ENCODE measurements at regions not wholly inside any gene's neighbourhood (a gene's known extent, or its start where the extent isn't known, plus 50 kb on each side); places are given as distances from the start of the nearest gene placed in this dataset.

- Histone ChIP-seq H3K27me3 (ENCODE audit: insufficient read depth, low read length) (no peaks in the 10 kb centered on the region), H3K4me2 (ENCODE audit: low read length) (no peak overlapping the region)
Measured at GRCh38 chr7:85596827-85597226, 410.0 kb upstream of the SEMA3D start.

DNA sequence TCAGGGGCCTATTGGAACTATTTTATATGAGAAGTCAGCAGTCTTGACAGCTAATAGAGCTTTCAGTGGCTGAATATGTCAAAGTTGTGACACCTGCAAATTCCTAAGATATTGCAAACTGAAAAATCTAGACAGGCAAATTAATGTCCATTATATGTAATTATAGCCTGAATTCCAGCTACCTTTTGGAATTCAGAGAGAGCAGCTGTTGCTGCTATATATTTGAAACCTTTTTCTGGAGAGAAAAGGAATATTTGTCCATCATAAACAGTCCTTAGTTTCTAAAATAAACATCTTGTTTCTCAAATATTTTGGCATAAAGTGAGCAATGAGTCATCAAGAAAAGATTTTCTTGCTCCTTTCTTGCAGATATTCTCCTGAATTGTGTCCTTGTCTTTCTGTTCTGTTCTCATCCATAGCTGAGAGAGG is 408.9 kb upstream of the SEMA3D start:
- no peak overlapping the region for H3K9ac ChIP-seq (ENCODE audit: low read length)
- no peaks in the 10 kb centered on the region for H3K9me3 ChIP-seq (ENCODE audit: low read length)
- TF ChIP-seq EZH2 (IDR thresholded peaks at IDR 0.05; ENCODE audit: borderline replicate concordance, low read length) (no peak), CTCF (IDR thresholded peaks at IDR 0.05; ENCODE audit: low read length) (no peak)
- H3K79me2 ChIP-seq (ENCODE audit: insufficient read depth, low read length): no peaks in the 10 kb centered on the region
- H3K4me3 ChIP-seq (ENCODE audit: low read depth, low read length, poor library complexity, severe bottlenecking): no peak overlapping the region
- H2AFZ ChIP-seq (ENCODE audit: low read length): no peak overlapping the region
- H3K36me3 ChIP-seq (ENCODE audit: insufficient read depth, low read length): no peaks in the 10 kb centered on the region
- H3K27ac ChIP-seq (ENCODE audit: low read depth, low read length, poor library complexity, severe bottlenecking): no peak overlapping the region
- H4K20me1 ChIP-seq (ENCODE audit: insufficient read depth, low read length): no peaks in the 10 kb centered on the region
- H3K27me3 ChIP-seq (ENCODE audit: insufficient read depth, low read length): no peaks in the 10 kb centered on the region
- no peak overlapping the region for H3K4me2 ChIP-seq (ENCODE audit: low read length)
- H3K4me1 ChIP-seq (ENCODE audit: insufficient read depth, low read length, severe bottlenecking): no peaks in the 10 kb centered on the region
- H3K9me2 ChIP-seq (ENCODE audit: low read depth, low read length): no peaks in the 10 kb centered on the region
- no peaks in the 10 kb centered on the region for H3F3A ChIP-seq (ENCODE audit: insufficient read depth, low read length)

More at GRCh38 chr7:85596827-85597226, 410.0 kb upstream of the SEMA3D start:
- Histone ChIP-seq H3F3A (ENCODE audit: insufficient read depth, low read length) (no peaks in the 10 kb centered on the region), H3K4me3 (ENCODE audit: low read depth, low read length, poor library complexity, severe bottlenecking) (no peak overlapping the region), H4K20me1 (ENCODE audit: insufficient read depth, low read length) (no peaks in the 10 kb centered on the region), H3K36me3 (ENCODE audit: insufficient read depth, low read length) (no peaks in the 10 kb centered on the region), H3K27ac (ENCODE audit: low read depth, low read length, poor library complexity, severe bottlenecking) (no peak overlapping the region), H3K4me1 (ENCODE audit: insufficient read depth, low read length, severe bottlenecking) (no peaks in the 10 kb centered on the region), H3K9ac (ENCODE audit: low read length) (no peak overlapping the region), H3K9me3 (ENCODE audit: low read length) (no peaks in the 10 kb centered on the region), H2AFZ (ENCODE audit: low read length) (no peak overlapping the region), H3K9me2 (ENCODE audit: low read depth, low read length) (no peaks in the 10 kb centered on the region), H3K79me2 (ENCODE audit: insufficient read depth, low read length) (no peaks in the 10 kb centered on the region)
- TF ChIP-seq CTCF (IDR thresholded peaks at IDR 0.05; ENCODE audit: low read length) (no peak), EZH2 (IDR thresholded peaks at IDR 0.05; ENCODE audit: borderline replicate concordance, low read length) (no peak)

DNA sequence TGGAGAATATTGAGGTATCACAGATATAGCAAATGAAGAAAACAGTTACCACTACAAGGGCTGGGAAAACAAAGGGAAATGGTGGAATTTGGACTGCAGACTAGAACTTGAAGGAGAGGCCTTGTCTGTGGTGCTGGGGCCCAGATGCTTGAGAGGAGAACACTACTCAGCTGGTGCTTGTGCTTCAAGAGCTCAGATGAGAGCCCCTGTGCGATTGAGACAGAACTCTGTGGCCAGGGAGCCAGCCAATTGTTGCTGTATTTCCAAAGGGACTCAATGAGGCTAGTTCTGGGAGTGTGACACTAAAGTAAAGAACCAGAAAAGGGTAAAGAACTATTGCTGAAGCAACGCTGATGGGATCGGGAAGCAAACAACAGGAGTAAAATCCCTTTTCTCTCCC is 406.5 kb upstream of the SEMA3D start:
- H3K27ac ChIP-seq (ENCODE audit: low read depth, low read length, poor library complexity, severe bottlenecking): no peak overlapping the region
- H3K36me3 ChIP-seq (ENCODE audit: insufficient read depth, low read length): no peaks in the 10 kb centered on the region
- no peaks in the 10 kb centered on the region for H3F3A ChIP-seq (ENCODE audit: insufficient read depth, low read length)
- TF ChIP-seq CTCF (IDR thresholded peaks at IDR 0.05; ENCODE audit: low read length) (no peak), EZH2 (IDR thresholded peaks at IDR 0.05; ENCODE audit: borderline replicate concordance, low read length) (no peak)
- H3K27me3 ChIP-seq (ENCODE audit: insufficient read depth, low read length): no peaks in the 10 kb centered on the region
- no peaks in the 10 kb centered on the region for H4K20me1 ChIP-seq (ENCODE audit: insufficient read depth, low read length)
- H3K4me3 ChIP-seq (ENCODE audit: low read depth, low read length, poor library complexity, severe bottlenecking): no peak overlapping the region
- no peaks in the 10 kb centered on the region for H3K4me1 ChIP-seq (ENCODE audit: insufficient read depth, low read length, severe bottlenecking)
- H3K9me3 ChIP-seq (ENCODE audit: low read length): no peaks in the 10 kb centered on the region
- no peak overlapping the region for H3K4me2 ChIP-seq (ENCODE audit: low read length)
- no peak overlapping the region for H2AFZ ChIP-seq (ENCODE audit: low read length)
- no peak overlapping the region for H3K9ac ChIP-seq (ENCODE audit: low read length)
- H3K79me2 ChIP-seq (ENCODE audit: insufficient read depth, low read length): no peaks in the 10 kb centered on the region
- H3K9me2 ChIP-seq (ENCODE audit: low read depth, low read length): no peaks in the 10 kb centered on the region

Data from OCI-LY1 (cell line).